Calu3 (cell line): ENCODE measurements at regions not wholly inside any gene's neighbourhood (a gene's known extent, or its start where the extent isn't known, plus 50 kb on each side); places are given as distances from the start of the nearest gene placed in this dataset.

ENCODE experiments used
- BruUV-seq: library from RNA; stranded (reverse); fragments of 400-500 nt; replicated peaks from 2 replicates; lab custom pipeline; 2021; lab: Mats Ljungman, UMichigan
- CTCF ChIA-PET: fragments of 300-600 bp; sonication (Branson Sonifier 250); formaldehyde crosslinking; loops from one replicate; lab custom pipeline; 2022; ENCODE audit warnings: antibody characterized with exemption; lab: Charles Lee
- DNase-seq: peaks from one replicate; pipeline ENCODE4 v3.0.0; 2022
- H3K27ac Mint-ChIP-seq: one replicate; pipeline ENCODE4 v1.8.0; 2022; ENCODE audit warnings: mixed read lengths; ENCODE audit not compliant: unreplicated experiment
- H3K27me3 Mint-ChIP-seq: one replicate; pipeline ENCODE4 v1.8.0; 2022; ENCODE audit warnings: mixed read lengths; ENCODE audit not compliant: unreplicated experiment
- H3K36me3 Mint-ChIP-seq: one replicate; pipeline ENCODE4 v1.8.0; 2022; ENCODE audit warnings: mild to moderate bottlenecking, moderate library complexity, mixed read lengths; ENCODE audit not compliant: insufficient read depth, unreplicated experiment
- H3K4me1 Mint-ChIP-seq: one replicate; pipeline ENCODE4 v1.8.0; 2022; ENCODE audit warnings: mild to moderate bottlenecking, low read depth, mixed read lengths; ENCODE audit not compliant: unreplicated experiment
- H3K4me3 Mint-ChIP-seq: one replicate; pipeline ENCODE4 v1.8.0; 2022; ENCODE audit warnings: mild to moderate bottlenecking, low read depth, moderate library complexity, mixed read lengths; ENCODE audit not compliant: unreplicated experiment
- H3K9me3 Mint-ChIP-seq: one replicate; pipeline ENCODE4 v1.8.0; 2022; ENCODE audit warnings: low read depth, mixed read lengths; ENCODE audit not compliant: unreplicated experiment
- intact Hi-C: fragments of 100-400 bp; cut with micrococcal nuclease; formaldehyde crosslinking; loops from one replicate; pipeline ENCODE4 v1.10.0; 2022; ENCODE audit not compliant: unreplicated experiment
- TF ChIP-seq, protein P1 (sequence below): fragments of 200-600 bp; IDR thresholded peaks from one replicate; pipeline ENCODE4 v1.8.0; 2022; ENCODE audit warnings: antibody characterized with exemption; ENCODE audit not compliant: unreplicated experiment

DNA sequence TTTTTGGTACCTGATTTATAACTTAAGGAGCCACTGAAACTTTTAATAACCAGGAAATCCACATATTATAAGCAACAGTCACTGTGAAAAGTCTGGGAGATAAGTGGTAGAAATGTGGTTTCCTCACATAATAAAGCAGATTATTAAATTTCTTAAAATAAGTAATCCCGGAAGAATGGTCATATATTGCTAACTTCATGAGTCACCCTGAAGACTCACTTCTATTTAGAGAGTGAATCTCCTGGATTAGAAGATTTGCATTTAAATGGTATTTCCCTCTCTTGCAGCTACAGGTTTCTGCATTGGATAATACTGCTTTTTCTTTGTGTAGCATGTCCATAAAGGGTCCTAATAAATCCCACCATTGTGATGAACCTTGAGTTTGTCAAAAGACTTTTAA, 1286.8 kb upstream of the CDH8 start:
- BruUV-seq: no TSS peak
- CTCF ChIA-PET: no interaction called here
- H3K4me3 Mint-ChIP-seq: no peak overlapping the region
- no peaks in the 10 kb centered on the region for H3K27me3 Mint-ChIP-seq
- DNase-seq: no peak
- peaks cover 7% of the 10 kb centered on the region for H3K9me3 Mint-ChIP-seq
- no peak overlapping the region for H3K27ac Mint-ChIP-seq
- intact Hi-C loops: no loop called here
- H3K36me3 Mint-ChIP-seq: no peaks in the 10 kb centered on the region
- no peaks in the 10 kb centered on the region for H3K4me1 Mint-ChIP-seq
- TF ChIP-seq, protein P1, sequence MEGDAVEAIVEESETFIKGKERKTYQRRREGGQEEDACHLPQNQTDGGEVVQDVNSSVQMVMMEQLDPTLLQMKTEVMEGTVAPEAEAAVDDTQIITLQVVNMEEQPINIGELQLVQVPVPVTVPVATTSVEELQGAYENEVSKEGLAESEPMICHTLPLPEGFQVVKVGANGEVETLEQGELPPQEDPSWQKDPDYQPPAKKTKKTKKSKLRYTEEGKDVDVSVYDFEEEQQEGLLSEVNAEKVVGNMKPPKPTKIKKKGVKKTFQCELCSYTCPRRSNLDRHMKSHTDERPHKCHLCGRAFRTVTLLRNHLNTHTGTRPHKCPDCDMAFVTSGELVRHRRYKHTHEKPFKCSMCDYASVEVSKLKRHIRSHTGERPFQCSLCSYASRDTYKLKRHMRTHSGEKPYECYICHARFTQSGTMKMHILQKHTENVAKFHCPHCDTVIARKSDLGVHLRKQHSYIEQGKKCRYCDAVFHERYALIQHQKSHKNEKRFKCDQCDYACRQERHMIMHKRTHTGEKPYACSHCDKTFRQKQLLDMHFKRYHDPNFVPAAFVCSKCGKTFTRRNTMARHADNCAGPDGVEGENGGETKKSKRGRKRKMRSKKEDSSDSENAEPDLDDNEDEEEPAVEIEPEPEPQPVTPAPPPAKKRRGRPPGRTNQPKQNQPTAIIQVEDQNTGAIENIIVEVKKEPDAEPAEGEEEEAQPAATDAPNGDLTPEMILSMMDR: no peak

DNA sequence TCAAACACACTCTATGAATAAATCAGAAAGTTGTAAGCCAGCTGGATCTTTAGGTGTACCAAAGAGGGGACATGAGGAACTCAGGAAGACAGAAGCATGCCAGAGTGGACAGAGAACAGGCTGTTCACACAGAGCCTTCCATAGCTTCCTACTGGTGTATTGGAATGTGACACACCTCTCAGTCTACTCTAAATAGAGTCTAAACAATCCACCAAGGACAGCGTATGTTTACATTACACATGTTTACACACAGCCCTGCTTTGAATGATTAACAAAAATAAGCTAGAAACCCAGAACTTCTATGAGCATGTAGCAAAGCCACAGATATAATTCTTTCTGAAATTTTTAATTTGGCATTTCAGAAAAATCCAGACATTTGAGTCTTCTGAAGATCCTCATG, 1279.0 kb upstream of the CDH8 start:
- peaks cover 18% of the 10 kb centered on the region for H3K9me3 Mint-ChIP-seq
- CTCF ChIA-PET: no interaction called here
- H3K27ac Mint-ChIP-seq: no peak overlapping the region

DNA sequence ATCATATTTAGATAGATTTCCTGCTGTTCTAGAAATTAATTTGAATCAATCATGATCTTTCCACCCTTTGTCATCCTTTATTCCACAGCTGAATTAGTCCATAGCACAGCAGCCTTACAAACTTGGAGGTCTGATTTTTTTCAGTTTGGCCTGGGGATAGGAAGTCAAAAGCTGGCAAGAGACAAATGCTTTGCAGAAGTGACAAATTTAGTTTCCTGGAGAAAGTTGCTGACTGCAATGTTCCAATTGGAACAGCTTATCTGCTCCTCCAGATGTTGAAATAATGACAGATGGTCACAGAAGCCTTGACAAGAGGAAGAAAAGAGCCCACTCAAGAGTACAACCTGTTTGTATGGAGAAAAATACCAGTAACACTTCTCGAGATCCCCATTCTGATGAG, 1276.1 kb upstream of the CDH8 start:
- Mint-ChIP-seq H3K4me1 (no peaks in the 10 kb centered on the region), H3K27ac (no peak overlapping the region), H3K36me3 (no peaks in the 10 kb centered on the region), H3K27me3 (no peaks in the 10 kb centered on the region), H3K9me3 (peaks cover 13% of the 10 kb centered on the region), H3K4me3 (no peak overlapping the region)
- DNase-seq: no peak
- no TSS peak for BruUV-seq
- intact Hi-C loops: no loop called here
- TF ChIP-seq, protein P1: no peak
- CTCF ChIA-PET: no interaction called here

More for the DNA sequence above, 1279.0 kb upstream of the CDH8 start:
- no TSS peak for BruUV-seq
- Mint-ChIP-seq H3K4me3 (no peak overlapping the region), H3K4me1 (no peaks in the 10 kb centered on the region), H3K27me3 (no peaks in the 10 kb centered on the region), H3K36me3 (no peaks in the 10 kb centered on the region)
- TF ChIP-seq, protein P1: no peak
- intact Hi-C loops: no loop called here
- DNase-seq: no peak

DNA sequence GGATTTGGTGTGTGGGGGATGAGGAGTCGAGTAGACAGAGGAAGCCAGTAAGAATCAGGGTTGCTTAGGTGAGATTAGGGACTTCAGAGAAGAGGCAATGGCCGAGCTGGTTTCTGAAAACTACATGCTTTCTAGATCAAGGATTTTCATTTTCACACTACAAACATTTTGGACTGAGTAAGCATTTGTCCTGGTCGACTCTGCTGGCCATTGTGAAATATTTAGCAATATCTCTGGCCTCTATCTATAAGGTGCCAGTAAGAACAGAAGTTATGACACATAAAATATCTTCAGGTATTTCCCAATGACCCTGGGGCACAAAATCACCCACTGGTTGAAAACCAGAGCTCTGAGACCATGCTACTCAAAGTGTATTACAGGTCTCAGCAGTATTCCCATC, 1275.1 kb upstream of the CDH8 start:
- TF ChIP-seq, protein P1: no peak
- Mint-ChIP-seq H3K9me3 (peaks cover 13% of the 10 kb centered on the region), H3K27me3 (no peaks in the 10 kb centered on the region), H3K4me1 (no peaks in the 10 kb centered on the region), H3K36me3 (no peaks in the 10 kb centered on the region), H3K27ac (no peak overlapping the region), H3K4me3 (no peak overlapping the region)
- BruUV-seq: no TSS peak
- intact Hi-C loops: no loop called here
- DNase-seq: no peak
- CTCF ChIA-PET: no interaction called here

DNA sequence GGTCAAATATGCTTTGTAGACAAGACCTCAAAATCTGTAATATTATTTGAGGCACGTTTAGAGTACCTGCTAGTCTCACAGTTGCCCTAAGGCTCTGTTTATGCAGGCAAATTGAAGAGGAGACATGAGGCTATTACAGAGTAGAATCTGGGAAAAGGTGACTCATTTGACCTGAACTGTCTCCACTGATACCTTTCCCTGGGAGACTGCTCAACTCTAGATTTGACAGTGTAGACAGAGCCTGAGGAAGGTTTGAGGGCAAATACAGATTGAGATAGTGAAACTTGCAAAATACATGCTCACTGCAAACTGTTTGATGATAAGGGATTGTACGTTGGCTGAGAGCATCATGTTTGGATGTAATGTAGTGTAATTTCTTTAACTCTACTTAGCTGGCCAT, 1266.6 kb upstream of the CDH8 start:
- H3K9me3 Mint-ChIP-seq: peaks cover 23% of the 10 kb centered on the region
- no peaks in the 10 kb centered on the region for H3K4me1 Mint-ChIP-seq
- H3K4me3 Mint-ChIP-seq: no peak overlapping the region
- H3K27me3 Mint-ChIP-seq: no peaks in the 10 kb centered on the region
- intact Hi-C loops: no loop called here
- no peak overlapping the region for H3K27ac Mint-ChIP-seq
- TF ChIP-seq, protein P1: no peak
- no peaks in the 10 kb centered on the region for H3K36me3 Mint-ChIP-seq
- DNase-seq: no peak
- CTCF ChIA-PET: no interaction called here
- BruUV-seq: no TSS peak
